ENCODE measurements at regions not wholly inside any gene's neighbourhood (a gene's known extent, or its start where the extent isn't known, plus 50 kb on each side); places are given as distances from the start of the nearest gene placed in this dataset.

DNA sequence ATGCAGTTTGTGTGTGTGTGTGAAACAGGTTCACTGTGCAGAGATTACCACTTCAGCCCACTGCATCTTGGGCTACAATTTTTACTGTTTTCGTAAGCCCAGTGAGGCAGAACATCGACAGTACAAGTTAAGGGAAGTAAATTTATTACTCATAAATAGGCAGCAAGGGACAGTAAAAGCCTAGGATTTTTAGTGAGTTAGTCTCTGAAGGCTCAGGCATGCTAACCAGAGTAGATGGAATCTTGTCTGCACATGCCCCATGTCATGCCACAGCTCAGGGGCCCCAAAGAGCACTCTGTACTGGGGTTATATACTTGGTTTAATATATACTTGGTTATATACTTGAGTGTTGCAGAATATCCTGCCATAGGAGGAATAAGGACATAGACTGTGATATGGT is 825.7 kb downstream of the TECRL start:
- no peak for TF ChIP-seq POLR2A (IDR thresholded peaks at IDR 0.05)
- no peak for TF ChIP-seq CTCF (IDR thresholded peaks at IDR 0.05)

All from Peyer's patch (tissue), 4 donors.